Hematopoietic multipotent progenitor cell (in vitro differentiated cells): ENCODE measurements at regions not wholly inside any gene's neighbourhood (a gene's known extent, or its start where the extent isn't known, plus 50 kb on each side); places are given as distances from the start of the nearest gene placed in this dataset.

Experiments
- DNase-seq, 3 donors: peaks; one replicate each; pipeline ENCODE4 v3.0.0-alpha.2; 2011 to 2015; ENCODE audit warnings: low read depth in 2 of 3, low spot score in 2 of 3

DNA sequence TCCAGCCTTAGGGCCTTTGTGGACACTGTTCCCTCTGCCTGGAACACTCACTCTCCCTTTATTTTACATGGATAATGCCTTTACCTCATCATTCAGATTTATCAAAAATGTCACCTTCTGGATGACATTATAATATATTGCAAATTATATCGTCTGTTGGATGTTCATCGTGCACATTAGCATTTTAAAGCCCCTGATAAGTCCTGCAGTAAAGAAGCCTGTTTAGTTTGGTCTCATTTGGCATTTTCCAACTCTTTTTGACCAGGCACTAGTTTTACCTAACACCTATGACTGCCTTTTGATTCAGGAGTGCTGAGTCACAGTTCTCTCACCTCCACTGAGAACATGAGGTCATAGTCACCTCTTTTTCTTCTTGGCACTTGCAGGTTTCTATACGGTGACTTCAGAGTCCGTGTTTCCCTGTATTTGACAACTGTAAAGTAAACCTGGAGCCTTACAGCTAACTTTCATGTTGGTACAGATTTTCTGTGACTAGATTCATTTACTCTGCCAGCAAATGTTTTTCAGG lies 57.7 kb upstream of the STC2 start:
- no peak for DNase-seq

DNA sequence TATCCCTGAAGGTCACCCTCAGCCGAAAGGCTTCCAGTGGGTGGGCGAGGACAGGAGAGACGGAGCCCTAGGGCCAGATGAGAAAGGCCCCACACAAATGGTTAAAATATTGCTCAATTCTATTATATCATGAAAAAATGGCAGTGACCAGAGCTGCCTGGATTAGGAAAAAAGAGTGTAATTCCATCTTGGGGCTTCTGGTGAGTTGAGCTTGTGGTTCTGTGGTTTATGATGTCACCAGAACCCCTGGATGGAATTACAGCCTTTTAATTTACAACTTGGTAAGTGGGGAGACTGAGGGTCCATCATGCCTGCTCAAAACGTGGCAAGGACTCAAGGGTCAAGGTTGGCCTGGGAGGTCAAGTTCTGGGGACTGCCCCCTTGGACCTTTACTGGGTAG lies 55.5 kb upstream of the STC2 start:
- no peak for DNase-seq

DNA sequence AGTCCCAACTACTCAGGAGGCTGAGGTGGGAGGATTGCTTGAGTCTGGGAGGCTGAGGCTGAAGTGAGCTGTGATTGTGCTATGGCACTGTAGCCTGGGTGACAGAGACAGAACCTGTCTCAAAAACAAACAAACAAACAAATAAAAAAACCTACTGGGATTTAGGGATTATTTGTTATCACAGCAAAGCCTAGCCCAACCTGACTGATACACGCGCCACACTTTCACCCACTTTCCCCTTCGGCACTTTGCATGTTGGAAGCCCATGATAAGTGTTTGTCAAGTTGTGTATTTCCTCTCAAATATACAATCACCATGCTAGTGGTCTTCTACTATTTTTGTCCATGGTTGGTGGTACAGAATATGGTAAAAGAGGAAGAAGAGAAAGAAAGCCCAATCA lies 50.5 kb upstream of the STC2 start:
- no peak for DNase-seq
